GM23338 (cell line): ENCODE measurements at regions not wholly inside any gene's neighbourhood (a gene's known extent, or its start where the extent isn't known, plus 50 kb on each side); places are given as distances from the start of the nearest gene placed in this dataset.

ENCODE experiments used
- EZH2 ChIP-seq: fragments of 200-600 bp; sonication (generic); IDR thresholded peaks from one replicate; pipeline ENCODE4 v1.8.0; 2017; ENCODE audit warnings: antibody characterized with exemption, mild to moderate bottlenecking, low read depth; ENCODE audit not compliant: unreplicated experiment
- POLR2AphosphoS5 ChIP-seq: IDR thresholded peaks from 2 replicates; pipeline ENCODE4 v1.6.1; 2016; ENCODE audit warnings: antibody characterized with exemption, low read depth
- TF ChIP-seq, protein P1 (sequence below): fragments of 250-450 bp; sonication (Bioruptor Pico); IDR thresholded peaks from 2 replicates; pipeline ENCODE4 v1.5.0; 2020; ENCODE audit warnings: mild to moderate bottlenecking, moderate library complexity
- TF ChIP-seq, protein P2 (sequence below): IDR thresholded peaks from 2 replicates; pipeline ENCODE4 v1.6.1; 2016; ENCODE audit warnings: antibody characterized with exemption
- TF ChIP-seq, protein P3 (sequence below), 2 experiments: fragments of 200-600 bp in 1 of 2; sonication (generic) in 1 of 2; conservative IDR thresholded peaks; 2 replicates each; pipeline versions ENCODE4 v1.5.1 to v1.6.1; 2016 to 2017; ENCODE audit warnings: antibody characterized with exemption in 2 of 2, low read depth in 2 of 2, mild to moderate bottlenecking in 2 of 2, moderate library complexity in 1 of 2

DNA sequence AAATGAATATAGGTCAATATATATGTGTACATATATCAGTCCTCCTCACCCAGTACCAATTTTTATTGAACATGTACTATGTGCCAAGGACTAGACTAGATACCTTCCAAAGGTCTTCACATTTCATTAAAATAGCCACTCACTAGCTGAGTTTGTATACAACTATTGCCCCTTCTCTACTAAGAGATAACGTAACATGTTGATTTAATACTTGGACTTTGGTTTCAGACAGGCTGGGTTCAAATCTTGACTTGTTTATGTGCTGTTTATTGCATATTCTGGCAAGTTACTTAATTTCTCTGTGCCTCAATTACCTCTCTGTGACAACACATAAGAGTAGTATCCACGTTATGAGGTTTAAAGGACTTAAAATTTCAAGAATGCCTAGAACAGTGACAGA is 184.5 kb downstream of the MTX2 start (continued):
- TF ChIP-seq, protein P1, sequence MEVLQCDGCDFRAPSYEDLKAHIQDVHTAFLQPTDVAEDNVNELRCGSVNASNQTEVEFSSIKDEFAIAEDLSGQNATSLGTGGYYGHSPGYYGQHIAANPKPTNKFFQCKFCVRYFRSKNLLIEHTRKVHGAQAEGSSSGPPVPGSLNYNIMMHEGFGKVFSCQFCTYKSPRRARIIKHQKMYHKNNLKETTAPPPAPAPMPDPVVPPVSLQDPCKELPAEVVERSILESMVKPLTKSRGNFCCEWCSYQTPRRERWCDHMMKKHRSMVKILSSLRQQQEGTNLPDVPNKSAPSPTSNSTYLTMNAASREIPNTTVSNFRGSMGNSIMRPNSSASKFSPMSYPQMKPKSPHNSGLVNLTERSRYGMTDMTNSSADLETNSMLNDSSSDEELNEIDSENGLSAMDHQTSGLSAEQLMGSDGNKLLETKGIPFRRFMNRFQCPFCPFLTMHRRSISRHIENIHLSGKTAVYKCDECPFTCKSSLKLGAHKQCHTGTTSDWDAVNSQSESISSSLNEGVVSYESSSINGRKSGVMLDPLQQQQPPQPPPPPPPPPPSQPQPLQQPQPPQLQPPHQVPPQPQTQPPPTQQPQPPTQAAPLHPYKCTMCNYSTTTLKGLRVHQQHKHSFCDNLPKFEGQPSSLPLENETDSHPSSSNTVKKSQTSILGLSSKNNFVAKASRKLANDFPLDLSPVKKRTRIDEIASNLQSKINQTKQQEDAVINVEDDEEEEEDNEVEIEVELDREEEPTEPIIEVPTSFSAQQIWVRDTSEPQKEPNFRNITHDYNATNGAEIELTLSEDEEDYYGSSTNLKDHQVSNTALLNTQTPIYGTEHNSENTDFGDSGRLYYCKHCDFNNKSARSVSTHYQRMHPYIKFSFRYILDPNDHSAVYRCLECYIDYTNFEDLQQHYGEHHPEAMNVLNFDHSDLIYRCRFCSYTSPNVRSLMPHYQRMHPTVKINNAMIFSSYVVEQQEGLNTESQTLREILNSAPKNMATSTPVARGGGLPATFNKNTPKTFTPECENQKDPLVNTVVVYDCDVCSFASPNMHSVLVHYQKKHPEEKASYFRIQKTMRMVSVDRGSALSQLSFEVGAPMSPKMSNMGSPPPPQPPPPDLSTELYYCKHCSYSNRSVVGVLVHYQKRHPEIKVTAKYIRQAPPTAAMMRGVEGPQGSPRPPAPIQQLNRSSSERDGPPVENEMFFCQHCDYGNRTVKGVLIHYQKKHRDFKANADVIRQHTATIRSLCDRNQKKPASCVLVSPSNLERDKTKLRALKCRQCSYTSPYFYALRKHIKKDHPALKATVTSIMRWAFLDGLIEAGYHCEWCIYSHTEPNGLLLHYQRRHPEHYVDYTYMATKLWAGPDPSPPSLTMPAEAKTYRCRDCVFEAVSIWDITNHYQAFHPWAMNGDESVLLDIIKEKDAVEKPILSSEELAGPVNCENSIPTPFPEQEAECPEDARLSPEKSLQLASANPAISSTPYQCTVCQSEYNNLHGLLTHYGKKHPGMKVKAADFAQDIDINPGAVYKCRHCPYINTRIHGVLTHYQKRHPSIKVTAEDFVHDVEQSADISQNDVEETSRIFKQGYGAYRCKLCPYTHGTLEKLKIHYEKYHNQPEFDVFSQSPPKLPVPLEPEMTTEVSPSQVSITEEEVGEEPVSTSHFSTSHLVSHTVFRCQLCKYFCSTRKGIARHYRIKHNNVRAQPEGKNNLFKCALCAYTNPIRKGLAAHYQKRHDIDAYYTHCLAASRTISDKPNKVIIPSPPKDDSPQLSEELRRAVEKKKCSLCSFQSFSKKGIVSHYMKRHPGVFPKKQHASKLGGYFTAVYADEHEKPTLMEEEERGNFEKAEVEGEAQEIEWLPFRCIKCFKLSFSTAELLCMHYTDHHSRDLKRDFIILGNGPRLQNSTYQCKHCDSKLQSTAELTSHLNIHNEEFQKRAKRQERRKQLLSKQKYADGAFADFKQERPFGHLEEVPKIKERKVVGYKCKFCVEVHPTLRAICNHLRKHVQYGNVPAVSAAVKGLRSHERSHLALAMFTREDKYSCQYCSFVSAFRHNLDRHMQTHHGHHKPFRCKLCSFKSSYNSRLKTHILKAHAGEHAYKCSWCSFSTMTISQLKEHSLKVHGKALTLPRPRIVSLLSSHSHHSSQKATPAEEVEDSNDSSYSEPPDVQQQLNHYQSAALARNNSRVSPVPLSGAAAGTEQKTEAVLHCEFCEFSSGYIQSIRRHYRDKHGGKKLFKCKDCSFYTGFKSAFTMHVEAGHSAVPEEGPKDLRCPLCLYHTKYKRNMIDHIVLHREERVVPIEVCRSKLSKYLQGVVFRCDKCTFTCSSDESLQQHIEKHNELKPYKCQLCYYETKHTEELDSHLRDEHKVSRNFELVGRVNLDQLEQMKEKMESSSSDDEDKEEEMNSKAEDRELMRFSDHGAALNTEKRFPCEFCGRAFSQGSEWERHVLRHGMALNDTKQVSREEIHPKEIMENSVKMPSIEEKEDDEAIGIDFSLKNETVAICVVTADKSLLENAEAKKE (CRISPR knock-in tag): no peak
- TF ChIP-seq POLR2AphosphoS5 (no peak), EZH2 (no peak)
- TF ChIP-seq, protein P2, sequence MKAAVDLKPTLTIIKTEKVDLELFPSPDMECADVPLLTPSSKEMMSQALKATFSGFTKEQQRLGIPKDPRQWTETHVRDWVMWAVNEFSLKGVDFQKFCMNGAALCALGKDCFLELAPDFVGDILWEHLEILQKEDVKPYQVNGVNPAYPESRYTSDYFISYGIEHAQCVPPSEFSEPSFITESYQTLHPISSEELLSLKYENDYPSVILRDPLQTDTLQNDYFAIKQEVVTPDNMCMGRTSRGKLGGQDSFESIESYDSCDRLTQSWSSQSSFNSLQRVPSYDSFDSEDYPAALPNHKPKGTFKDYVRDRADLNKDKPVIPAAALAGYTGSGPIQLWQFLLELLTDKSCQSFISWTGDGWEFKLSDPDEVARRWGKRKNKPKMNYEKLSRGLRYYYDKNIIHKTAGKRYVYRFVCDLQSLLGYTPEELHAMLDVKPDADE: no peak
- TF ChIP-seq, protein P3, sequence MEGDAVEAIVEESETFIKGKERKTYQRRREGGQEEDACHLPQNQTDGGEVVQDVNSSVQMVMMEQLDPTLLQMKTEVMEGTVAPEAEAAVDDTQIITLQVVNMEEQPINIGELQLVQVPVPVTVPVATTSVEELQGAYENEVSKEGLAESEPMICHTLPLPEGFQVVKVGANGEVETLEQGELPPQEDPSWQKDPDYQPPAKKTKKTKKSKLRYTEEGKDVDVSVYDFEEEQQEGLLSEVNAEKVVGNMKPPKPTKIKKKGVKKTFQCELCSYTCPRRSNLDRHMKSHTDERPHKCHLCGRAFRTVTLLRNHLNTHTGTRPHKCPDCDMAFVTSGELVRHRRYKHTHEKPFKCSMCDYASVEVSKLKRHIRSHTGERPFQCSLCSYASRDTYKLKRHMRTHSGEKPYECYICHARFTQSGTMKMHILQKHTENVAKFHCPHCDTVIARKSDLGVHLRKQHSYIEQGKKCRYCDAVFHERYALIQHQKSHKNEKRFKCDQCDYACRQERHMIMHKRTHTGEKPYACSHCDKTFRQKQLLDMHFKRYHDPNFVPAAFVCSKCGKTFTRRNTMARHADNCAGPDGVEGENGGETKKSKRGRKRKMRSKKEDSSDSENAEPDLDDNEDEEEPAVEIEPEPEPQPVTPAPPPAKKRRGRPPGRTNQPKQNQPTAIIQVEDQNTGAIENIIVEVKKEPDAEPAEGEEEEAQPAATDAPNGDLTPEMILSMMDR (conservative IDR thresholded peaks at IDR 0.05; ENCODE audit: low read depth in 2 of 2): no peak
